Endodermal cell (in vitro differentiated cells): ENCODE measurements at regions not wholly inside any gene's neighbourhood (a gene's known extent, or its start where the extent isn't known, plus 50 kb on each side); places are given as distances from the start of the nearest gene placed in this dataset.

ENCODE experiments used
- DNase-seq: peaks from one replicate; pipeline ENCODE4 v3.0.0-alpha.2; 2017
- H3K27ac ChIP-seq: 2 replicates; pipeline ENCODE4 v1.5.1; 2013; ENCODE audit warnings: mild to moderate bottlenecking, low read depth, low read length, moderate library complexity
- H3K27me3 ChIP-seq: 2 replicates; pipeline ENCODE4 v1.6.1; 2013; ENCODE audit warnings: mild to moderate bottlenecking, low read length, moderate library complexity; ENCODE audit not compliant: insufficient read depth, control insufficient read depth, poor library complexity, severe bottlenecking
- H3K36me3 ChIP-seq: 2 replicates; pipeline ENCODE4 v1.7.0; 2013; ENCODE audit warnings: mild to moderate bottlenecking, low read length, moderate library complexity; ENCODE audit not compliant: control insufficient read depth, insufficient read depth
- H3K4me1 ChIP-seq: one replicate; pipeline ENCODE4 v1.7.0; 2013; ENCODE audit warnings: low read length; ENCODE audit not compliant: control insufficient read depth, insufficient read depth
- H3K4me3 ChIP-seq: 2 replicates; pipeline ENCODE4 v1.5.1; 2013; ENCODE audit warnings: mild to moderate bottlenecking, low read length, moderate library complexity
- H3K9ac ChIP-seq: 2 replicates; pipeline ENCODE4 v1.6.1; 2013; ENCODE audit warnings: mild to moderate bottlenecking, low read length, moderate library complexity; ENCODE audit not compliant: poor library complexity, severe bottlenecking; ENCODE audit errors: extremely low read depth
- H3K9me3 ChIP-seq: 2 replicates; pipeline ENCODE4 v1.6.1; 2013; ENCODE audit warnings: mild to moderate bottlenecking, low read length, moderate library complexity; ENCODE audit not compliant: control insufficient read depth
- H3K27ac Mint-ChIP-seq: 2 replicates; pipeline ENCODE4 v1.8.0; 2020; ENCODE audit warnings: mixed read lengths
- H3K27me3 Mint-ChIP-seq: 2 replicates; pipeline ENCODE4 v1.8.0; 2021; ENCODE audit warnings: mild to moderate bottlenecking, mixed read lengths; ENCODE audit not compliant: insufficient read depth
- H3K36me3 Mint-ChIP-seq: 2 replicates; pipeline ENCODE4 v1.8.0; 2020; ENCODE audit warnings: low read depth, mixed read lengths
- H3K4me1 Mint-ChIP-seq: 2 replicates; pipeline ENCODE4 v1.8.0; 2020; ENCODE audit warnings: mixed read lengths
- H3K4me3 Mint-ChIP-seq: 2 replicates; pipeline ENCODE4 v1.8.0; 2020; ENCODE audit warnings: mild to moderate bottlenecking, moderate library complexity, mixed read lengths
- H3K9me3 Mint-ChIP-seq: 2 replicates; pipeline ENCODE4 v1.8.0; 2020; ENCODE audit warnings: mild to moderate bottlenecking, mixed read lengths
- CTCF ChIP-seq: fragments of 200-600 bp; sonication (generic); conservative IDR thresholded peaks from 2 replicates; pipeline ENCODE4 v1.5.0; 2021; ENCODE audit warnings: antibody characterized with exemption, mild to moderate bottlenecking
- WGBS, 2 experiments: methylation state at CpG; one replicate each; pipeline versions ENCODE4 v1.1.5 to v1.1.7; 2013; ENCODE audit warnings: missing lambda C conversion rate in 2 of 2, mixed read lengths in 1 of 2; ENCODE audit not compliant: insufficient coverage in 1 of 2, insufficient read length in 1 of 2; 5-methylcytosine and 5-hydroxymethylcytosine counted together

GRCh38 chr9:86708918-86709835, 238.1 kb downstream of the GAS1 start:
- no peak overlapping the region for H3K4me3 Mint-ChIP-seq
- 85 to 87% methylated on average over 4 to 9 of the region's 9 CpGs for WGBS, 2 experiments

GRCh38 chr9:86707932-86708510, 239.3 kb downstream of the GAS1 start:
- no peaks in the 10 kb centered on the region for H3K9me3 ChIP-seq
- H3K27ac Mint-ChIP-seq, result no peak overlapping the region
- H3K27ac ChIP-seq, result no peak overlapping the region
- H3K4me3 ChIP-seq, result no peak overlapping the region
- 93 to 95% methylated on average over 4 of the region's 4 CpGs for WGBS, 2 experiments
- no peak for DNase-seq
- no peaks in the 10 kb centered on the region for H3K27me3 ChIP-seq
- H3K9ac ChIP-seq, result no peak overlapping the region
- H3K4me1 Mint-ChIP-seq, result no peaks in the 10 kb centered on the region
- H3K36me3 ChIP-seq, result no peaks in the 10 kb centered on the region
- H3K4me1 ChIP-seq, result no peaks in the 10 kb centered on the region
- no peak overlapping the region for H3K4me3 Mint-ChIP-seq
- TF ChIP-seq CTCF, result no peak
- H3K36me3 Mint-ChIP-seq, result no peaks in the 10 kb centered on the region
- no peaks in the 10 kb centered on the region for H3K9me3 Mint-ChIP-seq
- no peaks in the 10 kb centered on the region for H3K27me3 Mint-ChIP-seq

More at GRCh38 chr9:86708918-86709835, 238.1 kb downstream of the GAS1 start:
- no peak overlapping the region for H3K27ac ChIP-seq
- H3K36me3 ChIP-seq, result no peaks in the 10 kb centered on the region
- Mint-ChIP-seq H3K4me1 (no peaks in the 10 kb centered on the region), H3K9me3 (no peaks in the 10 kb centered on the region), H3K27ac (no peak overlapping the region), H3K36me3 (no peaks in the 10 kb centered on the region), H3K27me3 (no peaks in the 10 kb centered on the region)
- H3K9me3 ChIP-seq, result no peaks in the 10 kb centered on the region
- no peak overlapping the region for H3K4me3 ChIP-seq
- TF ChIP-seq CTCF, result no peak
- H3K27me3 ChIP-seq, result no peaks in the 10 kb centered on the region
- DNase-seq, result no peak
- no peak overlapping the region for H3K9ac ChIP-seq
- H3K4me1 ChIP-seq, result no peaks in the 10 kb centered on the region

- TF ChIP-seq CTCF, result no peak
- Mint-ChIP-seq H3K27ac (no peak overlapping the region), H3K27me3 (no peaks in the 10 kb centered on the region), H3K4me3 (no peak overlapping the region), H3K9me3 (no peaks in the 10 kb centered on the region), H3K4me1 (no peaks in the 10 kb centered on the region), H3K36me3 (no peaks in the 10 kb centered on the region)
- no peak for DNase-seq
- no peak overlapping the region for H3K9ac ChIP-seq
- no peaks in the 10 kb centered on the region for H3K27me3 ChIP-seq
- H3K27ac ChIP-seq, result no peak overlapping the region
- H3K4me3 ChIP-seq, result no peak overlapping the region
- WGBS, 2 experiments, result 95% methylated on average over 1 of the region's 1 CpG; no CpG with 5 or more reads in 1 of the 2 experiments
- H3K9me3 ChIP-seq, result no peaks in the 10 kb centered on the region
- no peaks in the 10 kb centered on the region for H3K4me1 ChIP-seq
- no peaks in the 10 kb centered on the region for H3K36me3 ChIP-seq
Measured at GRCh38 chr9:86706391-86706790, 240.9 kb downstream of the GAS1 start.
